ENCODE measurements at regions not wholly inside any gene's neighbourhood (a gene's known extent, or its start where the extent isn't known, plus 50 kb on each side); places are given as distances from the start of the nearest gene placed in this dataset.

GRCh38 chr4:54924891-54925290 is 200.5 kb downstream of the KDR start:
- Histone ChIP-seq H3K9me2 (replicated peaks; ENCODE audit: insufficient read depth, low read length) (no peaks in the 10 kb centered on the region), H3K4me3 (ENCODE audit: insufficient read depth, low read length, poor library complexity, severe bottlenecking) (no peak overlapping the region), H2AFZ (ENCODE audit: low read depth, low read length, severe bottlenecking) (no peak overlapping the region), H3K9me3 (ENCODE audit: insufficient read depth, low read length) (no peaks in the 10 kb centered on the region), H3K4me2 (ENCODE audit: low read depth, low read length, poor library complexity, severe bottlenecking) (no peak overlapping the region), H3K79me2 (ENCODE audit: insufficient read depth, low read length) (no peaks in the 10 kb centered on the region), H3K27ac (ENCODE audit: low read depth, low read length) (no peak overlapping the region), H3K36me3 (ENCODE audit: low read length) (no peaks in the 10 kb centered on the region), H3F3A (ENCODE audit: insufficient read depth) (no peaks in the 10 kb centered on the region), H3K9ac (ENCODE audit: low read length) (no peak overlapping the region), H3K27me3 (ENCODE audit: low read length) (no peaks in the 10 kb centered on the region), H4K20me1 (ENCODE audit: low read depth, low read length) (no peaks in the 10 kb centered on the region)
- no peak for TF ChIP-seq CTCF (IDR thresholded peaks at IDR 0.05; ENCODE audit: insufficient read depth, low read length, poor library complexity, severe bottlenecking)
- no peak for TF ChIP-seq EZH2phosphoT487 (conservative IDR thresholded peaks at IDR 0.05; ENCODE audit: low read length)

GRCh38 chr4:54915276-54915675 is 210.1 kb downstream of the KDR start:
- H2AFZ ChIP-seq (ENCODE audit: low read depth, low read length, severe bottlenecking) = no peak overlapping the region
- H3K4me2 ChIP-seq (ENCODE audit: low read depth, low read length, poor library complexity, severe bottlenecking) = no peak overlapping the region
- no peaks in the 10 kb centered on the region for H3K79me2 ChIP-seq (ENCODE audit: insufficient read depth, low read length)
- H3K4me3 ChIP-seq (ENCODE audit: insufficient read depth, low read length, poor library complexity, severe bottlenecking) = no peak overlapping the region
- TF ChIP-seq CTCF (IDR thresholded peaks at IDR 0.05; ENCODE audit: insufficient read depth, low read length, poor library complexity, severe bottlenecking) (no peak), EZH2phosphoT487 (conservative IDR thresholded peaks at IDR 0.05; ENCODE audit: low read length) (no peak)
- H3K9me3 ChIP-seq (ENCODE audit: insufficient read depth, low read length) = no peaks in the 10 kb centered on the region
- H3K36me3 ChIP-seq (ENCODE audit: low read length) = no peaks in the 10 kb centered on the region
- H3K9me2 ChIP-seq (replicated peaks; ENCODE audit: insufficient read depth, low read length) = no peaks in the 10 kb centered on the region
- H4K20me1 ChIP-seq (ENCODE audit: low read depth, low read length) = no peaks in the 10 kb centered on the region
- H3K27me3 ChIP-seq (ENCODE audit: low read length) = no peaks in the 10 kb centered on the region
- H3K9ac ChIP-seq (ENCODE audit: low read length) = no peak overlapping the region
- no peaks in the 10 kb centered on the region for H3F3A ChIP-seq (ENCODE audit: insufficient read depth)
- H3K27ac ChIP-seq (ENCODE audit: low read depth, low read length) = no peak overlapping the region

GRCh38 chr4:54914781-54915180 is 210.6 kb downstream of the KDR start:
- H3K9ac ChIP-seq (ENCODE audit: low read length) = no peak overlapping the region
- H3K9me3 ChIP-seq (ENCODE audit: insufficient read depth, low read length) = no peaks in the 10 kb centered on the region

More at GRCh38 chr4:54914781-54915180, 210.6 kb downstream of the KDR start:
- no peak overlapping the region for H3K4me2 ChIP-seq (ENCODE audit: low read depth, low read length, poor library complexity, severe bottlenecking)
- H3K9me2 ChIP-seq (replicated peaks; ENCODE audit: insufficient read depth, low read length) = no peaks in the 10 kb centered on the region
- H3K36me3 ChIP-seq (ENCODE audit: low read length) = no peaks in the 10 kb centered on the region
- H3K27ac ChIP-seq (ENCODE audit: low read depth, low read length) = no peak overlapping the region
- H3K4me3 ChIP-seq (ENCODE audit: insufficient read depth, low read length, poor library complexity, severe bottlenecking) = no peak overlapping the region
- no peaks in the 10 kb centered on the region for H4K20me1 ChIP-seq (ENCODE audit: low read depth, low read length)
- H3F3A ChIP-seq (ENCODE audit: insufficient read depth) = no peaks in the 10 kb centered on the region
- no peaks in the 10 kb centered on the region for H3K27me3 ChIP-seq (ENCODE audit: low read length)
- no peak overlapping the region for H2AFZ ChIP-seq (ENCODE audit: low read depth, low read length, severe bottlenecking)
- H3K79me2 ChIP-seq (ENCODE audit: insufficient read depth, low read length) = no peaks in the 10 kb centered on the region
- no peak for TF ChIP-seq CTCF (IDR thresholded peaks at IDR 0.05; ENCODE audit: insufficient read depth, low read length, poor library complexity, severe bottlenecking)
- no peak for TF ChIP-seq EZH2phosphoT487 (conservative IDR thresholded peaks at IDR 0.05; ENCODE audit: low read length)

All from SU-DHL-6 (cell line).